ENCODE measurements at regions not wholly inside any gene's neighbourhood (a gene's known extent, or its start where the extent isn't known, plus 50 kb on each side); places are given as distances from the start of the nearest gene placed in this dataset.

DNA sequence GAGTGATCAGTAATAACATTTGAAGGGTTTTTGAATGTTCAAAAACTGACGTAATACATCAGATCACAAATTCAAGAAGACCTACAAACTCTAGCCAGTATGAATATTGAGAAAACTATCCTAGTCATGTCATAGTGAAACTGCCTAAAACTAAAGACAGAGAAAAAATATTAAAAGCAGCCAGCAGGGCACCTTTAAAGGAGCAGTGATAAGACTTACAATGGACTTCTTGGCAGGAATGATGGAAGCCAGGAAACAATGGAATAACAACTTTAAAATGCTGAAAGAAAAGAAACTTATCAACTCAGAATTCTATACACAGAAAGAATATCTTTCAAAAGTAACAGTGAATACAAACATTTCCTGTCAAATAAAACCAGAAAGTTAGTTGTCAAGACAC is 78.3 kb upstream of the CTBP2 start:
- H3K79me2 ChIP-seq (ENCODE audit: control insufficient read depth, insufficient read depth, low read length): no peaks in the 10 kb centered on the region
- DNase-seq: no peak
- peaks cover 8% of the 10 kb centered on the region for H3K27me3 Mint-ChIP-seq
- no peaks in the 10 kb centered on the region for H4K20me1 ChIP-seq (ENCODE audit: control insufficient read depth, insufficient read depth, low read length, poor library complexity, severe bottlenecking)
- peaks cover 0 to 3% (median 2%) of the 10 kb centered on the region in 4 experiments for H3K27me3 ChIP-seq (replicated peaks in 1 of 4; ENCODE audit: control extremely low read depth in 1 of 4, control insufficient read depth in 3 of 4, insufficient read depth in 4 of 4, low read length in 3 of 4)
- no peaks in the 10 kb centered on the region for H3K4me1 Mint-ChIP-seq
- H3K4me2 ChIP-seq (replicated peaks; ENCODE audit: low read depth, low read length, poor library complexity, severe bottlenecking): no peak overlapping the region
- peaks cover 0 to 6% (median 4%) of the 10 kb centered on the region in 3 donors for H3K9me3 ChIP-seq (ENCODE audit: control extremely low read depth in 1 of 3, control insufficient read depth in 2 of 3, insufficient read depth in 1 of 3, low read length in 2 of 3)
- peaks cover 9% of the 10 kb centered on the region for H3K9me3 Mint-ChIP-seq (ENCODE audit: insufficient read depth)
- no peaks in the 10 kb centered on the region for H3K36me3 ChIP-seq (replicated peaks in 1 of 2; ENCODE audit: control extremely low read depth in 1 of 2, control insufficient read depth in 1 of 2, extremely low read depth in 1 of 2, insufficient read depth in 2 of 2, low read length in 1 of 2)
- intact Hi-C loops (cut with micrococcal nuclease): no loop called here
- WGBS (ENCODE audit: insufficient coverage): no CpG with 5 or more reads among the region's 1 CpG
- POLR2A ChIA-PET: no interaction called here
- H3K4me3 ChIP-seq (ENCODE audit: control extremely low read depth in 1 of 5, extremely low read depth in 1 of 5, insufficient read depth in 1 of 5, low read depth in 2 of 5, low read length in 4 of 5): no peak overlapping the region
- no peak overlapping the region for H3K4me3 Mint-ChIP-seq
- no peak overlapping the region for H3K27ac Mint-ChIP-seq
- TF ChIP-seq, protein P1, sequence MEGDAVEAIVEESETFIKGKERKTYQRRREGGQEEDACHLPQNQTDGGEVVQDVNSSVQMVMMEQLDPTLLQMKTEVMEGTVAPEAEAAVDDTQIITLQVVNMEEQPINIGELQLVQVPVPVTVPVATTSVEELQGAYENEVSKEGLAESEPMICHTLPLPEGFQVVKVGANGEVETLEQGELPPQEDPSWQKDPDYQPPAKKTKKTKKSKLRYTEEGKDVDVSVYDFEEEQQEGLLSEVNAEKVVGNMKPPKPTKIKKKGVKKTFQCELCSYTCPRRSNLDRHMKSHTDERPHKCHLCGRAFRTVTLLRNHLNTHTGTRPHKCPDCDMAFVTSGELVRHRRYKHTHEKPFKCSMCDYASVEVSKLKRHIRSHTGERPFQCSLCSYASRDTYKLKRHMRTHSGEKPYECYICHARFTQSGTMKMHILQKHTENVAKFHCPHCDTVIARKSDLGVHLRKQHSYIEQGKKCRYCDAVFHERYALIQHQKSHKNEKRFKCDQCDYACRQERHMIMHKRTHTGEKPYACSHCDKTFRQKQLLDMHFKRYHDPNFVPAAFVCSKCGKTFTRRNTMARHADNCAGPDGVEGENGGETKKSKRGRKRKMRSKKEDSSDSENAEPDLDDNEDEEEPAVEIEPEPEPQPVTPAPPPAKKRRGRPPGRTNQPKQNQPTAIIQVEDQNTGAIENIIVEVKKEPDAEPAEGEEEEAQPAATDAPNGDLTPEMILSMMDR (IDR thresholded peaks at IDR 0.05): no peak
- TF ChIP-seq EZH2 (IDR thresholded peaks at IDR 0.05; ENCODE audit: borderline replicate concordance, insufficient read depth, low read depth, low read length, poor library complexity, severe bottlenecking): no peak
- no peak overlapping the region for H3K9ac ChIP-seq (ENCODE audit: low read length)
- no peaks in the 10 kb centered on the region for H3K4me1 ChIP-seq (ENCODE audit: control insufficient read depth in 2 of 2, insufficient read depth in 2 of 2, low read length in 2 of 2)
- ATAC-seq (ENCODE audit: low read depth): no peak
- H2AFZ ChIP-seq (ENCODE audit: insufficient read depth, low read depth, low read length, poor library complexity, severe bottlenecking): no peak overlapping the region
- CTCF ChIA-PET: no interaction called here
- no peak overlapping the region for H3K27ac ChIP-seq (ENCODE audit: low read length in 2 of 2)

DNA sequence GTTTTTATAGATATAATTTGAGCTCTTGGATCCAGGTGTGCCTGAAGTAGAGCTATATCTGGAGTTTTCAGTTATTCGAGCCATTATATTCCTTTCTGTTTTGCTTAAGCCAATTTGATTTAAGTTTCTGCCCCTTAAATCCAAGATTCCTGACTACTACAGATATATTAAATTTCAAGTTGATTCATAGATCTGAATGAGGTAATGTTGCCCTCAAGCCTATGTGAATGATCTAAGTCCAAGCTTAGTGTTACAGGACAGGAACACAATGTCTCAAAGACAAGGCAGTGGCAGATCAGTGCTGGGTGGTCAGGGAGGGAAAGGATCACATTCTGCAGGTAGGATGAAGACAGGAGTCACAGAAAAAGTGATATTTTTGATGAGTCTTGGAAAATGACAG is 75.7 kb upstream of the CTBP2 start:
- H3K4me1 Mint-ChIP-seq: no peaks in the 10 kb centered on the region
- H3K9ac ChIP-seq (ENCODE audit: low read length): no peak overlapping the region
- peaks cover 9% of the 10 kb centered on the region for H3K9me3 Mint-ChIP-seq (ENCODE audit: insufficient read depth)
- peaks cover 0 to 7% (median 6%) of the 10 kb centered on the region in 3 donors for H3K9me3 ChIP-seq (ENCODE audit: control extremely low read depth in 1 of 3, control insufficient read depth in 2 of 3, insufficient read depth in 1 of 3, low read length in 2 of 3)
- H2AFZ ChIP-seq (ENCODE audit: insufficient read depth, low read depth, low read length, poor library complexity, severe bottlenecking): no peak overlapping the region
- no peak for DNase-seq
- peaks cover 0 to 3% (median 2%) of the 10 kb centered on the region in 4 experiments for H3K27me3 ChIP-seq (replicated peaks in 1 of 4; ENCODE audit: control extremely low read depth in 1 of 4, control insufficient read depth in 3 of 4, insufficient read depth in 4 of 4, low read length in 3 of 4)
- H3K4me1 ChIP-seq (ENCODE audit: control insufficient read depth in 2 of 2, insufficient read depth in 2 of 2, low read length in 2 of 2): no peaks in the 10 kb centered on the region
- H3K4me3 ChIP-seq (ENCODE audit: control extremely low read depth in 1 of 5, extremely low read depth in 1 of 5, insufficient read depth in 1 of 5, low read depth in 2 of 5, low read length in 4 of 5): no peak overlapping the region
- intact Hi-C loops (cut with micrococcal nuclease): no loop called here
- no peak for ATAC-seq (ENCODE audit: low read depth)
- TF ChIP-seq EZH2 (IDR thresholded peaks at IDR 0.05; ENCODE audit: borderline replicate concordance, insufficient read depth, low read depth, low read length, poor library complexity, severe bottlenecking): no peak
- TF ChIP-seq, protein P1 (IDR thresholded peaks at IDR 0.05): no peak
- H3K27me3 Mint-ChIP-seq: peaks cover 13% of the 10 kb centered on the region
- no peak overlapping the region for H3K27ac Mint-ChIP-seq
- no peaks in the 10 kb centered on the region for H3K79me2 ChIP-seq (ENCODE audit: control insufficient read depth, insufficient read depth, low read length)
- CTCF ChIA-PET: no interaction called here
- H3K4me3 Mint-ChIP-seq: no peak overlapping the region
- no peak overlapping the region for H3K27ac ChIP-seq (ENCODE audit: low read length in 2 of 2)
- WGBS (ENCODE audit: insufficient coverage): no CpG with 5 or more reads among the region's 1 CpG
- H3K36me3 ChIP-seq (replicated peaks in 1 of 2; ENCODE audit: control extremely low read depth in 1 of 2, control insufficient read depth in 1 of 2, extremely low read depth in 1 of 2, insufficient read depth in 2 of 2, low read length in 1 of 2): no peaks in the 10 kb centered on the region
- POLR2A ChIA-PET: no interaction called here
- H3K4me2 ChIP-seq (replicated peaks; ENCODE audit: low read depth, low read length, poor library complexity, severe bottlenecking): no peak overlapping the region
- H4K20me1 ChIP-seq (ENCODE audit: control insufficient read depth, insufficient read depth, low read length, poor library complexity, severe bottlenecking): no peaks in the 10 kb centered on the region

Measured in B cell (primary cell).